Epithelial cell of esophagus (primary cell): ENCODE measurements at regions not wholly inside any gene's neighbourhood (a gene's known extent, or its start where the extent isn't known, plus 50 kb on each side); places are given as distances from the start of the nearest gene placed in this dataset.

Experiments
- DNase-seq: peaks from one replicate; pipeline ENCODE4 v3.0.0; 2010; ENCODE audit warnings: low read depth
- H3K4me3 ChIP-seq: 2 replicates; pipeline ENCODE4 v1.5.1; 2011; ENCODE audit warnings: mild to moderate bottlenecking, low read length, control low read depth
- TF ChIP-seq, protein P1 (sequence below): IDR thresholded peaks from 2 replicates; pipeline ENCODE4 v1.5.1; 2011; ENCODE audit warnings: low read depth, mild to moderate bottlenecking, low read length, control low read depth, inconsistent platforms; ENCODE audit not compliant: insufficient read depth; ENCODE audit errors: missing control alignments

- TF ChIP-seq, protein P1, sequence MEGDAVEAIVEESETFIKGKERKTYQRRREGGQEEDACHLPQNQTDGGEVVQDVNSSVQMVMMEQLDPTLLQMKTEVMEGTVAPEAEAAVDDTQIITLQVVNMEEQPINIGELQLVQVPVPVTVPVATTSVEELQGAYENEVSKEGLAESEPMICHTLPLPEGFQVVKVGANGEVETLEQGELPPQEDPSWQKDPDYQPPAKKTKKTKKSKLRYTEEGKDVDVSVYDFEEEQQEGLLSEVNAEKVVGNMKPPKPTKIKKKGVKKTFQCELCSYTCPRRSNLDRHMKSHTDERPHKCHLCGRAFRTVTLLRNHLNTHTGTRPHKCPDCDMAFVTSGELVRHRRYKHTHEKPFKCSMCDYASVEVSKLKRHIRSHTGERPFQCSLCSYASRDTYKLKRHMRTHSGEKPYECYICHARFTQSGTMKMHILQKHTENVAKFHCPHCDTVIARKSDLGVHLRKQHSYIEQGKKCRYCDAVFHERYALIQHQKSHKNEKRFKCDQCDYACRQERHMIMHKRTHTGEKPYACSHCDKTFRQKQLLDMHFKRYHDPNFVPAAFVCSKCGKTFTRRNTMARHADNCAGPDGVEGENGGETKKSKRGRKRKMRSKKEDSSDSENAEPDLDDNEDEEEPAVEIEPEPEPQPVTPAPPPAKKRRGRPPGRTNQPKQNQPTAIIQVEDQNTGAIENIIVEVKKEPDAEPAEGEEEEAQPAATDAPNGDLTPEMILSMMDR, result peak; percentile 88
- peak; percentile 74 for DNase-seq
- no peak overlapping the region for H3K4me3 ChIP-seq
Observed at GRCh38 chr5:100479079-100479688, 56.0 kb upstream of the FAM174A start.

DNA sequence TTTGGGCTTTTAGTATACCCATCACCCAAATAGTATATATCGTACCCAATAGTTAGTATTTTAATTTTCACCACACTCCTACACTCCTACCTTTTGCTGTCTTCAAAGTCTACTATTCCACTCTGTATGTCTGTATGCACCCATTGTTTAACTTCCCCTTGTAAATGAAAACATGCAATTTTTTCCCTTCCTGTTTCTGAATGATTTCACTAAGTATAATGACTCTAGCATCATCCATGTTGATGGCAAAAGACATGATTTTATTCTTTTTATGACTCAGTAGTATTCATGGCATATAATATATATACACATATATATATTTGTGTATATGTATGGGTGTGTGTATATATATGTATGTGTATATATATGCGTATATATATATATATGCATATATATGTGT lies 63.1 kb upstream of the FAM174A start:
- TF ChIP-seq, protein P1, result no peak
- DNase-seq, result no peak
- H3K4me3 ChIP-seq, result no peak overlapping the region

- no peak overlapping the region for H3K4me3 ChIP-seq
- TF ChIP-seq, protein P1, result no peak
- DNase-seq, result no peak
Observed at GRCh38 chr5:100469767-100470166, 65.4 kb upstream of the FAM174A start.

DNA sequence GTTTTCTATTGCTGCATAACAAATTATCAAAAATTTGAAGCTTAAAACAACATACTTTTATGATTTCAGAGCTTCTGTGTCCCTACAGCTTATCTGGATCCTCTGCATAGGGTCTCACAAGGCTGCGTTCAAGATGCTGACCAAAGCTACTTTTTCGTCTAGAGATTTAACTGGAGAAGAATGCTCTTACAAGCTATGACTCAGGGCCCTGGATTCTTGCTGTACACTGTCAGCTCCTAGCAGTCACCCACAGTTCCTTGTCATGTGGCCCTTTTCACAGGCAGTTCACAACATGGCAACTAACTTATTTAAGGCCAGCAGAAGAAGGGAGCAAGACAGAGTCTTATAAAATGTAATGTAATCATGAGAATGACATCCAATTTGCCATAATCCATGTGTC lies 70.8 kb upstream of the FAM174A start:
- peak; percentile 74 for DNase-seq
- H3K4me3 ChIP-seq, result no peak overlapping the region
- TF ChIP-seq, protein P1, result no peak

DNA sequence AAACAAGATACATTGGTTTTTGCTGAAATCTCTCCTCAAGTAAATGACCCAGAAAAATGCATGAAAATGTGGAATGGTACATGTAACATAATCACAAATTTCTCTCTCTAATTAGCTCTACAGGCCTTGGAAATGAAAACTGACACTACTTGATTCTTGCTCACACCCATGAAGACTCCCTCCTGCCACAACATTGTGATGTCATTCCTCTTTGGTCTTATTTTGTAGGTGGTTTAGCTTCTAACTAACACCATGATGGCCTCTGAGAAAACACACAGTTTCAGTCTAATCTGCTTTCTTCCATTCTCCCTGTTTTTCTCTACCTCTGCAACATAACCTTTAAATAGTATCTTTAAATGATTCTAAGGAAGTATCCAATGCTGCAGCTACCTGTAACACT lies 78.6 kb upstream of the FAM174A start:
- TF ChIP-seq, protein P1, result no peak
- no peak overlapping the region for H3K4me3 ChIP-seq
- no peak for DNase-seq

DNA sequence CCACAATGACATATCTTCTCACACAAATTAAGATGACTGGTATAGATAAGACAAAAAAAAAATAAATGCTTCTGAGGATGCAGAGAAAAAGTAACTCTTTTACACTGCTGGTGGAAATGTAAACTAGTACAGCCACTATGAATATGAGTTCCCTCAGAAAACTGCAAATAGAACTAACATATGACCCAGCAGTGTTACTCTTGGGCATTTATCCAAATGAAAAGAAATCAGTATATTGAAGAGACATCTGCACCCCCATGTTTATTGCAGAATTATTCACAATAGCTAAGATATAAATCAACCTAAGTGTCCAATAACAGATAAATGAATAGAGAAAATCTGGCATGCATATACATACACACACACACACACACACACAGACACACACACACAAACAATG lies 83.0 kb upstream of the FAM174A start:
- DNase-seq, result no peak
- no peak overlapping the region for H3K4me3 ChIP-seq
- TF ChIP-seq, protein P1, result no peak

DNA sequence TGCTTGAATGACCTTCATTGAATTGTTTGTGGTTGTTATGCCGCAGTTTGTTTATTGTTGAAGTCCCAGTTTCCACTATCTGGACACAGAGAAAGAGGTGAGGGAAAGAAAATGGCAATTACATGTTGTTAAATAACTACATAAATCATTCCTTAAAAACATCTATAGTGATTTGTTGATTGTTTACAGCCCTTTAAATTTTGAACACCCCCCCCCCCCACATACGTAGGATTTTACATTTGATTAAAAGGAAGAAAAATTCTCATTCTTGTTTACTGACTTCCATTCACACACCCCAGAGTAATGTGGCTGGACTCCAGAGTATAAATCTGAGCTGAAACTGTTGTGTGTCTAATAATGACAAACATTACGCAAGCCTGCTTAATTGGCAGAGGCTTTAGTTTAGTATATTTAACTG lies 87.1 kb upstream of the FAM174A start:
- TF ChIP-seq, protein P1, result no peak
- no peak overlapping the region for H3K4me3 ChIP-seq
- DNase-seq, result peak; percentile 30
